SU-DHL-6 (cell line): ENCODE measurements at regions not wholly inside any gene's neighbourhood (a gene's known extent, or its start where the extent isn't known, plus 50 kb on each side); places are given as distances from the start of the nearest gene placed in this dataset.

Source experiments
- H2AFZ ChIP-seq: fragments of 200-600 bp; sonication (generic); 2 replicates; pipeline ENCODE4 v1.6.1; 2014; ENCODE audit warnings: low read depth, mild to moderate bottlenecking, moderate library complexity, mixed read lengths, antibody characterized with exemption, low read length; ENCODE audit not compliant: severe bottlenecking
- H3F3A ChIP-seq: fragments of 200-600 bp; shearing (Covaris generic); 2 replicates; pipeline ENCODE4 v1.6.0; 2016; ENCODE audit warnings: antibody characterized with exemption, mild to moderate bottlenecking; ENCODE audit not compliant: insufficient read depth
- H3K27ac ChIP-seq: fragments of 200-600 bp; sonication (generic); 2 replicates; pipeline ENCODE4 v1.5.1; 2016; ENCODE audit warnings: low read depth, mild to moderate bottlenecking, low read length, moderate library complexity, mixed read lengths
- H3K27me3 ChIP-seq: fragments of 200-600 bp; sonication (generic), shearing (Covaris generic); 2 replicates; pipeline ENCODE4 v1.6.0; 2014; ENCODE audit warnings: mild to moderate bottlenecking, low read length
- H3K36me3 ChIP-seq: fragments of 200-600 bp; sonication (generic); 2 replicates; pipeline ENCODE4 v1.6.1; 2014; ENCODE audit warnings: mild to moderate bottlenecking, low read length, mixed read lengths
- H3K4me2 ChIP-seq: fragments of 300-600, 200-600 bp; shearing (Covaris generic), sonication (generic); 2 replicates; pipeline ENCODE4 v1.6.0; 2014; ENCODE audit warnings: low read length, low read depth, mild to moderate bottlenecking; ENCODE audit not compliant: poor library complexity, severe bottlenecking
- H3K4me3 ChIP-seq: fragments of 200-600 bp; sonication (generic); 2 replicates; pipeline ENCODE4 v1.5.1; 2014; ENCODE audit warnings: antibody characterized with exemption, low read length, mild to moderate bottlenecking, mixed read lengths; ENCODE audit not compliant: insufficient read depth, poor library complexity, severe bottlenecking
- H3K79me2 ChIP-seq: fragments of 200-600 bp; sonication (generic); 2 replicates; pipeline ENCODE4 v1.6.1; 2014; ENCODE audit warnings: mild to moderate bottlenecking, low read length, moderate library complexity; ENCODE audit not compliant: insufficient read depth
- H3K9ac ChIP-seq: fragments of 200-600 bp; sonication (generic); 2 replicates; pipeline ENCODE4 v1.7.0; 2014; ENCODE audit warnings: mild to moderate bottlenecking, low read length
- H3K9me2 ChIP-seq: fragments of 200-600 bp; sonication (generic); replicated peaks from 2 replicates; pipeline ENCODE4 v1.6.1; 2014; ENCODE audit warnings: low read length; ENCODE audit not compliant: insufficient read depth
- H3K9me3 ChIP-seq: fragments of 200-600 bp; sonication (generic); 2 replicates; pipeline ENCODE4 v1.6.1; 2014; ENCODE audit warnings: low read length, mixed read lengths; ENCODE audit not compliant: insufficient read depth
- H4K20me1 ChIP-seq: fragments of 200-600 bp; sonication (generic); 2 replicates; pipeline ENCODE4 v1.6.1; 2014; ENCODE audit warnings: low read depth, mild to moderate bottlenecking, antibody characterized with exemption, low read length, moderate library complexity, mixed read lengths
- CTCF ChIP-seq: fragments of 200-600 bp; sonication (generic); IDR thresholded peaks from one replicate; pipeline ENCODE4 v1.5.1; 2017; ENCODE audit warnings: antibody characterized with exemption, mild to moderate bottlenecking, low read length, moderate library complexity; ENCODE audit not compliant: insufficient read depth, poor library complexity, severe bottlenecking
- EZH2phosphoT487 ChIP-seq: fragments of 200-600 bp; sonication (generic), shearing (Covaris generic); conservative IDR thresholded peaks from 2 replicates; pipeline ENCODE4 v1.6.1; 2018; ENCODE audit warnings: mild to moderate bottlenecking, antibody characterized with exemption, low read length, moderate library complexity, mixed read lengths

GRCh38 chr15:97718509-97718908, 242.0 kb upstream of the ARRDC4 start:
- H3K9me3 ChIP-seq = no peaks in the 10 kb centered on the region
- no peaks in the 10 kb centered on the region for H3K27me3 ChIP-seq
- H3K4me2 ChIP-seq = no peak overlapping the region
- no peaks in the 10 kb centered on the region for H3K79me2 ChIP-seq
- no peaks in the 10 kb centered on the region for H4K20me1 ChIP-seq
- no peaks in the 10 kb centered on the region for H3K36me3 ChIP-seq
- no peak for TF ChIP-seq CTCF
- no peak for TF ChIP-seq EZH2phosphoT487
- H2AFZ ChIP-seq = no peak overlapping the region
- H3K4me3 ChIP-seq = no peak overlapping the region
- H3K9me2 ChIP-seq = no peaks in the 10 kb centered on the region
- no peak overlapping the region for H3K9ac ChIP-seq
- no peaks in the 10 kb centered on the region for H3F3A ChIP-seq
- H3K27ac ChIP-seq = no peak overlapping the region

- Histone ChIP-seq H3K27ac (no peak overlapping the region), H3F3A (no peaks in the 10 kb centered on the region), H3K9ac (no peak overlapping the region), H4K20me1 (no peaks in the 10 kb centered on the region), H3K27me3 (no peaks in the 10 kb centered on the region), H3K36me3 (no peaks in the 10 kb centered on the region), H3K4me2 (no peak overlapping the region), H3K9me3 (no peaks in the 10 kb centered on the region), H3K79me2 (no peaks in the 10 kb centered on the region), H3K9me2 (no peaks in the 10 kb centered on the region), H2AFZ (no peak overlapping the region), H3K4me3 (no peak overlapping the region)
- TF ChIP-seq EZH2phosphoT487 (no peak), CTCF (no peak)
These were observed 231.7 kb upstream of the ARRDC4 start for GRCh38 chr15:97728791-97729190.

- H3K27ac ChIP-seq = no peak overlapping the region
- H3K9me2 ChIP-seq = no peaks in the 10 kb centered on the region
- H3K36me3 ChIP-seq = no peaks in the 10 kb centered on the region
- no peak overlapping the region for H3K9ac ChIP-seq
- no peak for TF ChIP-seq EZH2phosphoT487
- TF ChIP-seq CTCF = no peak
- no peaks in the 10 kb centered on the region for H4K20me1 ChIP-seq
- H2AFZ ChIP-seq = no peak overlapping the region
- H3F3A ChIP-seq = no peaks in the 10 kb centered on the region
- H3K4me3 ChIP-seq = no peak overlapping the region
- no peaks in the 10 kb centered on the region for H3K9me3 ChIP-seq
- no peak overlapping the region for H3K4me2 ChIP-seq
- no peaks in the 10 kb centered on the region for H3K79me2 ChIP-seq
- H3K27me3 ChIP-seq = no peaks in the 10 kb centered on the region
These were observed 231.2 kb upstream of the ARRDC4 start for GRCh38 chr15:97729270-97729669.

- Histone ChIP-seq H3K27me3 (no peaks in the 10 kb centered on the region), H3K4me3 (no peak overlapping the region), H3K36me3 (no peaks in the 10 kb centered on the region), H2AFZ (no peak overlapping the region), H3K9ac (no peak overlapping the region), H3K9me2 (no peaks in the 10 kb centered on the region), H4K20me1 (no peaks in the 10 kb centered on the region), H3K9me3 (no peaks in the 10 kb centered on the region), H3K79me2 (no peaks in the 10 kb centered on the region), H3F3A (no peaks in the 10 kb centered on the region), H3K27ac (no peak overlapping the region), H3K4me2 (no peak overlapping the region)
- TF ChIP-seq EZH2phosphoT487 (no peak), CTCF (no peak)
These were observed 230.2 kb upstream of the ARRDC4 start for GRCh38 chr15:97730315-97730714.
